GM13976 (cell line): ENCODE measurements at regions not wholly inside any gene's neighbourhood (a gene's known extent, or its start where the extent isn't known, plus 50 kb on each side); places are given as distances from the start of the nearest gene placed in this dataset.

ENCODE experiments used
- DNase-seq: peaks from one replicate; pipeline ENCODE4 v3.0.0; 2012; ENCODE audit warnings: low spot score
- CTCF ChIP-seq: IDR thresholded peaks from 2 replicates; pipeline ENCODE4 v1.5.1; 2012; ENCODE audit warnings: borderline replicate concordance, mild to moderate bottlenecking; ENCODE audit not compliant: insufficient read depth; ENCODE audit errors: extremely low read depth, missing control alignments, control extremely low read depth
- in situ Hi-C: fragments of 300-500 bp; cut with MboI; formaldehyde crosslinking; loops from one replicate; pipeline ENCODE4 v1.12.0; 2022; ENCODE audit warnings: low sequenced_read_pairs, mixed read lengths, inconsistent platforms; ENCODE audit not compliant: unreplicated experiment

GRCh38 chr3:69474186-69474585 lies 88.3 kb upstream of the FRMD4B start:
- TF ChIP-seq CTCF = no peak
- in situ Hi-C loops = no loop called here
- DNase-seq = no peak

GRCh38 chr3:69472093-69472492 lies 86.2 kb upstream of the FRMD4B start:
- in situ Hi-C loops = no loop called here
- DNase-seq = no peak
- TF ChIP-seq CTCF = no peak

- DNase-seq = no peak
- in situ Hi-C loops = no loop called here
- TF ChIP-seq CTCF = no peak
Observed at GRCh38 chr3:69463531-69463930, 77.6 kb upstream of the FRMD4B start.

GRCh38 chr3:69462826-69463100 lies 76.9 kb upstream of the FRMD4B start:
- no peak for TF ChIP-seq CTCF
- DNase-seq = no peak
- in situ Hi-C loops = no loop called here

GRCh38 chr3:69462022-69462825 lies 76.3 kb upstream of the FRMD4B start:
- DNase-seq = no peak
- no peak for TF ChIP-seq CTCF
- in situ Hi-C loops = no loop called here

GRCh38 chr3:69460034-69460433 lies 74.1 kb upstream of the FRMD4B start:
- in situ Hi-C loops = no loop called here
- no peak for DNase-seq
- TF ChIP-seq CTCF = no peak
